Endothelial cell of umbilical vein (primary cell): ENCODE measurements at regions not wholly inside any gene's neighbourhood (a gene's known extent, or its start where the extent isn't known, plus 50 kb on each side); places are given as distances from the start of the nearest gene placed in this dataset.

Experiments used
- BruUV-seq: library from RNA; stranded (reverse); fragments of 400-500 nt; replicated peaks from 2 replicates; lab custom pipeline; 2021; lab: Mats Ljungman, UMichigan
- CTCF ChIA-PET: fragments of 300-600, 350-600 bp; sonication (Branson Sonifier 250); formaldehyde crosslinking; loops from one replicate; lab custom pipeline; 2021; ENCODE audit warnings: antibody characterized with exemption, inconsistent platforms; lab: Charles Lee
- POLR2A ChIA-PET: fragments of 300-600, 350-600 bp; sonication (Branson Sonifier 250); formaldehyde crosslinking; loops from one replicate; lab custom pipeline; 2021; ENCODE audit warnings: antibody characterized with exemption, inconsistent platforms; lab: Charles Lee
- DNase-seq: peaks from one replicate; pipeline ENCODE4 v3.0.0-alpha.2; 2011; ENCODE audit warnings: low read depth, low spot score
- FAIRE-seq: peaks from 2 replicates; lab custom pipeline; 2011; peaks lifted over from hg19 to GRCh38; lab: Jason Lieb, UNC
- H2AFZ ChIP-seq: 2 replicates; pipeline ENCODE4 v1.6.0; 2012; ENCODE audit warnings: low read depth, low read length, control low read depth, inconsistent platforms
- H3K27ac ChIP-seq: 2 replicates; pipeline ENCODE4 v1.5.1; 2011; ENCODE audit warnings: low read depth, mild to moderate bottlenecking, control low read depth, low read length, moderate library complexity; ENCODE audit not compliant: insufficient read depth
- H3K27me3 ChIP-seq, 2 experiments: 2 replicates each; pipeline versions ENCODE4 v1.6.0 to v1.6.1; 2011; ENCODE audit warnings: low read length in 2 of 2, mixed read lengths in 1 of 2; ENCODE audit not compliant: control insufficient read depth in 2 of 2, insufficient read depth in 2 of 2
- H3K36me3 ChIP-seq, 2 experiments: 2 replicates in 1 of 2; 3 replicates in 1 of 2; pipeline ENCODE4 v1.5.1; 2011; ENCODE audit warnings: low read length in 2 of 2, mild to moderate bottlenecking in 1 of 2, moderate library complexity in 1 of 2; ENCODE audit not compliant: control insufficient read depth in 2 of 2, insufficient read depth in 2 of 2; ENCODE audit errors: extremely low read depth in 1 of 2
- H3K4me1 ChIP-seq: 3 replicates; pipeline ENCODE4 v1.5.1; 2011; ENCODE audit warnings: mild to moderate bottlenecking, low read length; ENCODE audit not compliant: control insufficient read depth, insufficient read depth; ENCODE audit errors: extremely low read depth
- H3K4me2 ChIP-seq: 2 replicates; pipeline ENCODE4 v1.6.1; 2011; ENCODE audit warnings: low read length, control low read depth, mixed read lengths; ENCODE audit not compliant: insufficient read depth
- H3K4me3 ChIP-seq, 3 experiments: fragments of 200-600 bp in 1 of 3; sonication (generic), shearing (Covaris generic) in 1 of 3; replicated peaks in 1 of 3; 2 replicates each; pipeline ENCODE4 v1.5.1; 2011 to 2016; ENCODE audit warnings: control low read depth in 3 of 3, low read length in 3 of 3, mild to moderate bottlenecking in 2 of 3, inconsistent platforms in 1 of 3, low read depth in 1 of 3, moderate library complexity in 1 of 3; ENCODE audit not compliant: insufficient read depth in 1 of 3
- H3K79me2 ChIP-seq: 2 replicates; pipeline ENCODE4 v1.6.0; 2012; ENCODE audit warnings: low read length, inconsistent platforms; ENCODE audit not compliant: control insufficient read depth, insufficient read depth
- H3K9ac ChIP-seq: replicated peaks from 2 replicates; pipeline ENCODE3; 2011; ENCODE audit warnings: low read length, control low read depth; ENCODE audit not compliant: insufficient read depth; ENCODE audit errors: extremely low read depth
- H3K9me1 ChIP-seq: replicated peaks from 3 replicates; pipeline ENCODE4 v1.6.0; 2011; ENCODE audit warnings: mild to moderate bottlenecking, low read length; ENCODE audit not compliant: control insufficient read depth, insufficient read depth; ENCODE audit errors: extremely low read depth
- H3K9me3 ChIP-seq: replicated peaks from 2 replicates; pipeline ENCODE4 v1.5.1; 2012; ENCODE audit warnings: low read length, inconsistent platforms; ENCODE audit not compliant: control insufficient read depth, insufficient read depth
- H4K20me1 ChIP-seq: replicated peaks from 2 replicates; pipeline ENCODE3; 2011; ENCODE audit warnings: mild to moderate bottlenecking, low read length; ENCODE audit not compliant: control insufficient read depth, insufficient read depth; ENCODE audit errors: extremely low read depth
- EZH2 ChIP-seq: IDR thresholded peaks from 2 replicates; pipeline ENCODE4 v1.6.1; 2012; ENCODE audit warnings: borderline replicate concordance, low read depth, mild to moderate bottlenecking, moderate library complexity, low read length, inconsistent platforms; ENCODE audit not compliant: severe bottlenecking
- FOS ChIP-seq: IDR thresholded peaks from 2 replicates; pipeline ENCODE4 v1.6.1; 2011; ENCODE audit warnings: mild to moderate bottlenecking, low read length, moderate library complexity, borderline replicate concordance; ENCODE audit not compliant: insufficient read depth
- GATA2 ChIP-seq: IDR thresholded peaks from 2 replicates; pipeline ENCODE4 v1.7.0; 2011; ENCODE audit warnings: low read depth, mild to moderate bottlenecking, moderate library complexity, mixed read lengths, low read length; ENCODE audit not compliant: insufficient read length, insufficient read depth
- JUN ChIP-seq: IDR thresholded peaks from 2 replicates; pipeline ENCODE4 v1.6.1; 2011; ENCODE audit warnings: borderline replicate concordance, low read depth; ENCODE audit not compliant: insufficient read length, insufficient read depth
- MYC ChIP-seq: IDR thresholded peaks from one replicate; pipeline ENCODE4 v1.6.1; 2011; ENCODE audit warnings: mild to moderate bottlenecking, low read depth, low read length
- POLR2A ChIP-seq: IDR thresholded peaks from 2 replicates; pipeline ENCODE4 v1.6.1; 2012; ENCODE audit warnings: low read depth, mild to moderate bottlenecking, control low read depth, low read length
- POLR2AphosphoS5 ChIP-seq: IDR thresholded peaks from 2 replicates; pipeline ENCODE4 v1.6.1; 2012; ENCODE audit warnings: low read depth, mild to moderate bottlenecking, control low read depth, low read length, moderate library complexity; ENCODE audit not compliant: insufficient read depth
- dilution Hi-C: fragments of 300-500 bp; cut with MboI; formaldehyde crosslinking; loops from one replicate; pipeline ENCODE4 v1.15.0; 2019; ENCODE audit warnings: low sequenced_read_pairs; ENCODE audit not compliant: extremely low pct_ligation_motif_present
- intact Hi-C: fragments of 100-400 bp; cut with micrococcal nuclease; formaldehyde crosslinking; loops from one replicate; pipeline ENCODE4 v1.10.0; 2022
- TF ChIP-seq, protein P1 (sequence below): IDR thresholded peaks from 2 replicates; pipeline ENCODE4 v1.6.1; 2011; ENCODE audit not compliant: insufficient read depth, insufficient read length
- TF ChIP-seq, protein P2 (sequence below), 2 donors: IDR thresholded peaks; 1 replicate in 1 of 2; 2 replicates in 1 of 2; pipeline ENCODE4 v1.5.1; 2011; ENCODE audit warnings: low read length in 2 of 2, mild to moderate bottlenecking in 2 of 2, moderate library complexity in 2 of 2, control low read depth in 1 of 2, inconsistent platforms in 1 of 2, low read depth in 1 of 2; ENCODE audit not compliant: insufficient read depth in 1 of 2; ENCODE audit errors: extremely low read depth in 1 of 2

DNA sequence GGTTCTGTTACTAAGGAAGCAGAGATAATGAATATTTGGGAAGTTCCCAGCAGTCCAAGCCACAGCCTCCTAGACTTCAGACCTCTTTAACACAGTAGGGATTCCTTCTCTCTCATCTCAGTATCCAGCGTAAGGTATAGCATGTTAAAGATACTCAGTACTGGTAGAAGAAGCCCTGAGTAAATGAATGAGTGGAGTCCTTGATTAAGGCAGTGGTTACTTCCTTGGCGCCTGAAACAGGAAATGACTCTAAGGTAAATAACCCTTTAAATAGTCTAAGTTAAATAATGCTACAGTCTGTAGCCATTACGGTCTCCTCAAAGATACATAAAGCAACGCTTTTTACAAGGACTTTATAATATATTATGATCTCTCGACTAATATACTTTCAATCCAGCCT, 650.8 kb upstream of the MIR17HG start:
- TF ChIP-seq EZH2 (no peak), MYC (no peak), POLR2A (no peak), POLR2AphosphoS5 (no peak), JUN (no peak), GATA2 (no peak), FOS (no peak)
- TF ChIP-seq, protein P1, sequence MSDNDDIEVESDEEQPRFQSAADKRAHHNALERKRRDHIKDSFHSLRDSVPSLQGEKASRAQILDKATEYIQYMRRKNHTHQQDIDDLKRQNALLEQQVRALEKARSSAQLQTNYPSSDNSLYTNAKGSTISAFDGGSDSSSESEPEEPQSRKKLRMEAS, result no peak
- TF ChIP-seq, protein P2, sequence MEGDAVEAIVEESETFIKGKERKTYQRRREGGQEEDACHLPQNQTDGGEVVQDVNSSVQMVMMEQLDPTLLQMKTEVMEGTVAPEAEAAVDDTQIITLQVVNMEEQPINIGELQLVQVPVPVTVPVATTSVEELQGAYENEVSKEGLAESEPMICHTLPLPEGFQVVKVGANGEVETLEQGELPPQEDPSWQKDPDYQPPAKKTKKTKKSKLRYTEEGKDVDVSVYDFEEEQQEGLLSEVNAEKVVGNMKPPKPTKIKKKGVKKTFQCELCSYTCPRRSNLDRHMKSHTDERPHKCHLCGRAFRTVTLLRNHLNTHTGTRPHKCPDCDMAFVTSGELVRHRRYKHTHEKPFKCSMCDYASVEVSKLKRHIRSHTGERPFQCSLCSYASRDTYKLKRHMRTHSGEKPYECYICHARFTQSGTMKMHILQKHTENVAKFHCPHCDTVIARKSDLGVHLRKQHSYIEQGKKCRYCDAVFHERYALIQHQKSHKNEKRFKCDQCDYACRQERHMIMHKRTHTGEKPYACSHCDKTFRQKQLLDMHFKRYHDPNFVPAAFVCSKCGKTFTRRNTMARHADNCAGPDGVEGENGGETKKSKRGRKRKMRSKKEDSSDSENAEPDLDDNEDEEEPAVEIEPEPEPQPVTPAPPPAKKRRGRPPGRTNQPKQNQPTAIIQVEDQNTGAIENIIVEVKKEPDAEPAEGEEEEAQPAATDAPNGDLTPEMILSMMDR (IDR thresholded peaks at IDR 0.05; ENCODE audit: extremely low read depth in 1 of 2, insufficient read depth in 1 of 2, low read depth in 1 of 2, low read length in 2 of 2), result no peak
- H3K9ac ChIP-seq, result no peak overlapping the region
- no peak for FAIRE-seq
- dilution Hi-C loops, result no loop called here
- no peaks in the 10 kb centered on the region for H3K27me3 ChIP-seq
- H3K4me3 ChIP-seq, result no peak overlapping the region
- BruUV-seq, result no TSS peak
- no peaks in the 10 kb centered on the region for H3K36me3 ChIP-seq
- no peak for DNase-seq
- no peaks in the 10 kb centered on the region for H4K20me1 ChIP-seq
- H3K9me3 ChIP-seq, result no peaks in the 10 kb centered on the region
- no peak overlapping the region for H3K27ac ChIP-seq
- H3K4me2 ChIP-seq, result no peak overlapping the region
- no peaks in the 10 kb centered on the region for H3K9me1 ChIP-seq
- ChIA-PET CTCF (no interaction called here), POLR2A (no interaction called here)
- intact Hi-C loops, result no loop called here
- H3K79me2 ChIP-seq, result no peaks in the 10 kb centered on the region
- H2AFZ ChIP-seq, result no peak overlapping the region
- H3K4me1 ChIP-seq, result no peaks in the 10 kb centered on the region
